GM12878 (cell line): ENCODE measurements at regions not wholly inside any gene's neighbourhood (a gene's known extent, or its start where the extent isn't known, plus 50 kb on each side); places are given as distances from the start of the nearest gene placed in this dataset.

ENCODE experiments used
- ATAC-seq: fragments of 200-7000 bp; cut with Tn5 transposase; 3 replicates; pipeline ENCODE4 v1.9.1; 2020; ENCODE audit warnings: mild to moderate bottlenecking, moderate library complexity
- BruUV-seq: library from RNA; stranded (reverse); fragments of 400-500 nt; replicated peaks from 2 replicates; lab custom pipeline; 2021; lab: Mats Ljungman, UMichigan
- CTCF ChIA-PET: fragments of 300-600 bp; sonication (Branson Sonifier 250); formaldehyde crosslinking; extraction: SDS; loops from one replicate; lab custom pipeline; 2021; ENCODE audit warnings: inconsistent platforms; lab: Yijun Ruan, JAX
- POLR2A ChIA-PET: fragments of 350-600 bp; formaldehyde crosslinking; extraction: SDS; loops from one replicate; lab custom pipeline; 2021; ENCODE audit warnings: inconsistent platforms; lab: Charles Lee
- RAD21 ChIA-PET: fragments of 300-600 bp; sonication (Branson Sonifier 250); formaldehyde crosslinking; loops from one replicate; lab custom pipeline; 2023; ENCODE audit warnings: antibody characterized with exemption; ENCODE audit not compliant: unreplicated experiment; lab: Charles Lee
- SMC1A ChIA-PET: fragments of 300-600 bp; sonication (Branson Sonifier 250); formaldehyde crosslinking; loops from one replicate; lab custom pipeline; 2023; ENCODE audit not compliant: unreplicated experiment, uncharacterized antibody; lab: Charles Lee
- DNase-seq: peaks from one replicate; pipeline ENCODE4 v3.0.0-alpha.2; 2011; ENCODE audit warnings: low read depth, low spot score
- FAIRE-seq: peaks from 3 replicates; lab custom pipeline; 2011; peaks lifted over from hg19 to GRCh38; lab: Jason Lieb, UNC
- H2AFZ ChIP-seq: 2 replicates; pipeline ENCODE4 v1.6.0; 2011; ENCODE audit warnings: low read depth, low read length, control low read depth; ENCODE audit not compliant: control insufficient read depth
- H3K27ac ChIP-seq: 2 replicates; pipeline ENCODE4 v1.5.1; 2011; ENCODE audit warnings: control low read depth; ENCODE audit not compliant: control insufficient read depth, insufficient read depth
- H3K27me3 ChIP-seq, 2 experiments: replicated peaks in 1 of 2; 2 replicates each; pipeline versions ENCODE4 v1.6.0 to v1.6.1; 2011; ENCODE audit warnings: low read length in 1 of 2; ENCODE audit not compliant: control insufficient read depth in 2 of 2, insufficient read depth in 2 of 2
- H3K36me3 ChIP-seq, 2 experiments: 2 replicates each; pipeline ENCODE4 v1.5.1; 2011; ENCODE audit warnings: low read length in 1 of 2; ENCODE audit not compliant: control insufficient read depth in 2 of 2, insufficient read depth in 2 of 2
- H3K4me1 ChIP-seq: 2 replicates; pipeline ENCODE4 v1.6.1; 2011; ENCODE audit warnings: mild to moderate bottlenecking, low read length, moderate library complexity, mixed read lengths; ENCODE audit not compliant: control insufficient read depth, insufficient read depth
- H3K4me2 ChIP-seq: 2 replicates; pipeline ENCODE4 v1.6.0; 2011; ENCODE audit warnings: control low read depth; ENCODE audit not compliant: control insufficient read depth, insufficient read depth
- H3K4me3 ChIP-seq: fragments of 200-600 bp; sonication (generic); 2 replicates; pipeline ENCODE4 v1.5.1; 2016
- H3K79me2 ChIP-seq: 2 replicates; pipeline ENCODE4 v1.6.0; 2011; ENCODE audit warnings: low read length; ENCODE audit not compliant: control insufficient read depth, insufficient read depth
- H3K9ac ChIP-seq: 2 replicates; pipeline ENCODE4 v1.8.0; 2011; ENCODE audit warnings: low read length, control low read depth, mixed read lengths; ENCODE audit not compliant: control insufficient read depth, insufficient read depth
- H3K9me3 ChIP-seq: replicated peaks from 3 replicates; pipeline ENCODE4 v1.5.1; 2011; ENCODE audit warnings: mild to moderate bottlenecking, low read length; ENCODE audit not compliant: control insufficient read depth, insufficient read depth
- H4K20me1 ChIP-seq: 2 replicates; pipeline ENCODE4 v1.6.0; 2011; ENCODE audit not compliant: control insufficient read depth, insufficient read depth
- SREBF2 ChIP-seq: IDR thresholded peaks from 2 replicates; pipeline ENCODE4 v1.6.1; 2012; ENCODE audit warnings: mild to moderate bottlenecking, low read length
- ZBTB40 ChIP-seq: fragments of 450-650 bp; IDR thresholded peaks from 2 replicates; pipeline ENCODE4 v1.6.1; 2016; ENCODE audit warnings: mild to moderate bottlenecking, moderate library complexity, borderline replicate concordance
- WGBS: methylation state at CpG from one replicate; pipeline ENCODE4 v1.1.6; 2016; ENCODE audit warnings: low lambda C conversion rate; ENCODE audit not compliant: insufficient replicate concordance, insufficient coverage; ENCODE audit errors: missing lambda C conversion rate; 5-methylcytosine and 5-hydroxymethylcytosine counted together
- in situ Hi-C: fragments of 300-500 bp; cut with MboI; formaldehyde crosslinking; loops from 9 replicates; pipeline ENCODE4 v1.14.3; 2018; ENCODE audit warnings: mixed read lengths
- intact Hi-C: fragments of 100-400 bp; cut with micrococcal nuclease; formaldehyde crosslinking; loops from one replicate; pipeline ENCODE4 v1.14.2; 2022; ENCODE audit not compliant: unreplicated experiment

GRCh38 chr12:107597695-107598410, 87.7 kb upstream of the PWP1 start:
- Histone ChIP-seq H3K9me3 (no peaks in the 10 kb centered on the region; the same call in 2 of the 3 replicates), H2AFZ (no peak overlapping the region), H3K27me3 (no peaks in the 10 kb centered on the region), H4K20me1 (no peaks in the 10 kb centered on the region), H3K79me2 (no peaks in the 10 kb centered on the region), H3K4me2 (no peak overlapping the region), H3K9ac (no peak overlapping the region), H3K36me3 (no peaks in the 10 kb centered on the region), H3K4me1 (no peaks in the 10 kb centered on the region), H3K27ac (no peak overlapping the region), H3K4me3 (no peak overlapping the region)
- DNase-seq (peak; percentile 3), FAIRE-seq (no peak), ATAC-seq (peak; percentile 52)
- ChIA-PET POLR2A (no interaction called here), SMC1A (interaction anchor here (1.1 to 1.5 kb wide), 3 partner anchors 10 to 466 kb away, joined by 4 to 6 read pairs (median 4); no protein-coding TSS in a partner anchor), CTCF (interaction anchor here (0.6 to 5.7 kb wide), 6 partner anchors 11 to 498 kb away, joined by 3 to 47 read pairs (median 4); no protein-coding TSS in a partner anchor), RAD21 (interaction anchor here (0.7 to 0.8 kb wide), 2 partner anchors 466 to 468 kb away, joined by 3 read pairs; no protein-coding TSS in a partner anchor)
- TF ChIP-seq ZBTB40 (peak; percentile 81), SREBF2 (no peak)
- intact Hi-C loops, result no loop called here
- in situ Hi-C loops, result no loop called here
- WGBS, result 12% methylated on average over 2 of the region's 2 CpGs
- BruUV-seq, result no TSS peak
